ENCODE measurements at regions not wholly inside any gene's neighbourhood (a gene's known extent, or its start where the extent isn't known, plus 50 kb on each side); places are given as distances from the start of the nearest gene placed in this dataset.

DNA sequence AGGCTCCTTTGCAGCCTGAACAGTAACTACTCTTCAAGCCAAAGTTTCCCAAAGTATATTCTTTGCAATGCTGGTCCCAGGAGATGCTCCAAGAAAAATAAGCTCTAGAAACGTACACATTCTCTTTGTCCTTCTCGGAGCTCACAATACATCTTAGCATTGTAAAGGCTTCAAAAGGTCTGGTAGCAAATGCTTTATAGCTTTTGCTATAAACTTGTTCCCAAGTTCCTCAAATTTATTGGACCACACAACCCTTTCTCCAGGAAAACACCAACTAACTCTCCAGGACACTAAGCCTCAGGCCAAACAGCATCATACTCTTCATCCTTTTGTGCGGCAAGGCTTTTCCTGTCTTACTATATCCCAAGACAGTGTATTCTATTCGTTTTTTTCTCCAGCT, 455.6 kb upstream of the PROK2 start:
- Histone ChIP-seq H4K5ac (ENCODE audit: insufficient read length, low read depth, low read length) (no peak overlapping the region), H2BK15ac (ENCODE audit: low read length) (no peak overlapping the region), H3K23me2 (ENCODE audit: low read depth, low read length) (peaks cover 3% of the 10 kb centered on the region; the same call in 1 of the 2 replicates), H2BK5ac (ENCODE audit: low read depth, low read length) (no peak overlapping the region), H3K4me3 (ENCODE audit: extremely low read depth in 1 of 4, insufficient read depth in 2 of 4, low read depth in 3 of 4, low read length in 4 of 4) (no peak overlapping the region), H4K91ac (replicated peaks; ENCODE audit: insufficient read length, low read length) (no peak overlapping the region), H3K56ac (replicated peaks; ENCODE audit: insufficient read length, low read depth, low read length) (no peak overlapping the region), H3K36me3 (ENCODE audit: control insufficient read depth in 2 of 4, insufficient read depth in 4 of 4, low read length in 3 of 4) (no peaks in the 10 kb centered on the region), H3K79me2 (ENCODE audit: control insufficient read depth in 1 of 2, insufficient read depth in 2 of 2, low read length in 2 of 2) (no peaks in the 10 kb centered on the region), H2BK120ac (replicated peaks; ENCODE audit: low read depth, low read length) (no peak overlapping the region), H3K4me1 (replicated peaks in 1 of 4; ENCODE audit: control insufficient read depth in 3 of 4, insufficient read depth in 4 of 4, low read length in 3 of 4) (0 out of 7 replicates have a peak, but pooled peaks cover 0 to 2% (median 0%) of the 10 kb centered on the region in 4 experiments), H3K9me3 (ENCODE audit: insufficient read depth in 2 of 2, low read depth in 1 of 2, low read length in 1 of 2) (no peaks in the 10 kb centered on the region), H3K9ac (replicated peaks in 1 of 4; ENCODE audit: extremely low read depth in 1 of 4, low read depth in 3 of 4, low read length in 3 of 4) (no peak overlapping the region), H3K27me3 (replicated peaks in 1 of 4; ENCODE audit: control insufficient read depth in 3 of 4, extremely low read depth in 1 of 4, insufficient read depth in 3 of 4, low read length in 3 of 4) (no peaks in the 10 kb centered on the region), H3K14ac (ENCODE audit: insufficient read length) (no peak overlapping the region), H2AK5ac (ENCODE audit: low read depth, low read length) (no peak overlapping the region), H2BK20ac (ENCODE audit: low read length) (no peak overlapping the region), H2AFZ (ENCODE audit: low read length) (no peak overlapping the region), H4K8ac (ENCODE audit: extremely low read depth, insufficient read depth, low read length) (no peak overlapping the region), H3K79me1 (ENCODE audit: low read depth, low read length) (no peaks in the 10 kb centered on the region), H3K23ac (ENCODE audit: insufficient read length) (no peak overlapping the region), H2BK12ac (ENCODE audit: low read depth, low read length) (no peak overlapping the region), H3K27ac (ENCODE audit: low read depth, low read length) (no peak overlapping the region), H4K20me1 (replicated peaks in 1 of 2; ENCODE audit: control insufficient read depth in 1 of 2, insufficient read depth in 2 of 2, low read length in 2 of 2) (no peaks in the 10 kb centered on the region), H3K18ac (ENCODE audit: extremely low read depth, low read length) (no peak overlapping the region), H3K4me2 (ENCODE audit: insufficient read depth in 1 of 2, low read depth in 2 of 2, low read length in 2 of 2) (no peak overlapping the region), H3K4ac (replicated peaks; ENCODE audit: insufficient read length, low read depth, low read length) (no peak overlapping the region)
- 91% methylated on average over 4 of the region's 4 CpGs; no CpG with 5 or more reads in 1 of the 2 experiments for WGBS, 2 experiments (ENCODE audit: extremely low coverage in 1 of 2, insufficient coverage in 1 of 2, insufficient read length in 1 of 2, insufficient replicate concordance in 2 of 2, low coverage in 1 of 2, low lambda C conversion rate in 2 of 2, missing lambda C conversion rate in 1 of 2)
- TF ChIP-seq RBBP5 (IDR thresholded peaks at IDR 0.05; ENCODE audit: borderline replicate concordance, low read depth, low read length) (no peak), PHF8 (conservative IDR thresholded peaks at IDR 0.05; ENCODE audit: low read depth, low read length) (no peak), RNF2 (IDR thresholded peaks at IDR 0.05; ENCODE audit: borderline replicate concordance, low read depth, low read length, missing control alignments, poor library complexity, severe bottlenecking) (no peak), RXRA (IDR thresholded peaks at IDR 0.05; ENCODE audit: insufficient read depth, low read depth, low read length) (no peak), TBP (IDR thresholded peaks at IDR 0.05; ENCODE audit: low read depth, low read length) (no peak), CHD2 (IDR thresholded peaks at IDR 0.05; ENCODE audit: low read length) (no peak), RFX5 (IDR thresholded peaks at IDR 0.05; ENCODE audit: borderline replicate concordance, low read depth, low read length) (no peak), SIRT6 (IDR thresholded peaks at IDR 0.05; ENCODE audit: low read length) (no peak), JUN (IDR thresholded peaks at IDR 0.05; ENCODE audit: low read depth, low read length) (no peak), ZNF274 (IDR thresholded peaks at IDR 0.05; ENCODE audit: borderline replicate concordance, extremely low read depth, low read length) (no peak), BACH1 (IDR thresholded peaks at IDR 0.05; ENCODE audit: low read length) (no peak), SRF (IDR thresholded peaks at IDR 0.05; ENCODE audit: low read depth, low read length) (no peak), SP4 (IDR thresholded peaks at IDR 0.05; ENCODE audit: low read length) (no peak), YY1 (IDR thresholded peaks at IDR 0.05; ENCODE audit: low read depth, low read length) (no peak), FOSL1 (IDR thresholded peaks at IDR 0.05; ENCODE audit: insufficient read depth, low read depth, low read length) (no peak)
- TF ChIP-seq, protein P1, sequence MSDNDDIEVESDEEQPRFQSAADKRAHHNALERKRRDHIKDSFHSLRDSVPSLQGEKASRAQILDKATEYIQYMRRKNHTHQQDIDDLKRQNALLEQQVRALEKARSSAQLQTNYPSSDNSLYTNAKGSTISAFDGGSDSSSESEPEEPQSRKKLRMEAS (IDR thresholded peaks at IDR 0.05) = no peak
- DNase-seq (ENCODE audit: low read depth in 1 of 2, low spot score in 2 of 2) (no peak), FAIRE-seq (no peak)
- POLR2A ChIA-PET (ENCODE audit: partially characterized antibody) = no interaction called here
- CTCF ChIA-PET (ENCODE audit: partially characterized antibody) = interaction anchor here (0.8 to 1.5 kb wide), 6 partner anchors 8 to 951 kb away, joined by 3 read pairs; no protein-coding TSS in a partner anchor

Data from H1 (cell line).